ENCODE measurements at regions not wholly inside any gene's neighbourhood (a gene's known extent, or its start where the extent isn't known, plus 50 kb on each side); places are given as distances from the start of the nearest gene placed in this dataset.

GRCh38 chr9:111233963-111234362 lies 96.1 kb downstream of the OR2K2 start:
- TF ChIP-seq CTCF (conservative IDR thresholded peaks at IDR 0.05; ENCODE audit: low read depth, low read length) (no peak), ELK1 (IDR thresholded peaks at IDR 0.05; ENCODE audit: borderline replicate concordance, low read depth, low read length) (no peak), POLR2A (IDR thresholded peaks at IDR 0.05; ENCODE audit: low read depth, low read length) (no peak), USF2 (IDR thresholded peaks at IDR 0.05; ENCODE audit: low read depth, low read length) (no peak), MAZ (IDR thresholded peaks at IDR 0.05; ENCODE audit: borderline replicate concordance, low read depth, low read length) (no peak), BHLHE40 (IDR thresholded peaks at IDR 0.05; ENCODE audit: low read depth, low read length) (no peak), RAD21 (IDR thresholded peaks at IDR 0.05; ENCODE audit: low read length) (no peak), CEBPB (IDR thresholded peaks at IDR 0.05; ENCODE audit: low read depth, low read length) (no peak), FOS (IDR thresholded peaks at IDR 0.05; ENCODE audit: low read depth, low read length) (no peak), SMC3 (IDR thresholded peaks at IDR 0.05; ENCODE audit: low read depth, low read length) (no peak), MXI1 (IDR thresholded peaks at IDR 0.05; ENCODE audit: borderline replicate concordance, low read depth, low read length) (no peak), RFX5 (IDR thresholded peaks at IDR 0.05; ENCODE audit: low read depth, low read length) (no peak), RCOR1 (IDR thresholded peaks at IDR 0.05; ENCODE audit: insufficient replicate concordance, low read length) (no peak)

Data from IMR-90 (cell line).